Thoracic aorta (tissue), 2 donors: ENCODE measurements at regions not wholly inside any gene's neighbourhood (a gene's known extent, or its start where the extent isn't known, plus 50 kb on each side); places are given as distances from the start of the nearest gene placed in this dataset.

ENCODE experiments used
- ATAC-seq: fragments of 150-250 bp; one replicate; pipeline ENCODE4 v1.8.0; 2017; ENCODE audit warnings: low read depth; ENCODE audit not compliant: insufficient number of reproducible peaks, low FRiP score
- DNase-seq: peaks from one replicate; pipeline ENCODE4 v3.0.0-alpha.2; 2020; ENCODE audit warnings: low spot score
- H3K27ac ChIP-seq, 2 donors: fragments of 200-600 bp; sonication (generic); 1 replicate in 1 of 2; 2 replicates in 1 of 2; pipeline ENCODE4 v1.5.1; 2016; ENCODE audit warnings: mild to moderate bottlenecking in 2 of 2, moderate library complexity in 2 of 2
- H3K27me3 ChIP-seq: fragments of 200-600 bp; sonication (generic); replicated peaks from 2 replicates; pipeline ENCODE4 v1.6.0; 2016; ENCODE audit warnings: mild to moderate bottlenecking; ENCODE audit not compliant: insufficient read depth
- H3K36me3 ChIP-seq: fragments of 200-600 bp; sonication (generic); one replicate; pipeline ENCODE4 v1.5.1; 2016
- H3K4me1 ChIP-seq, 2 donors: fragments of 200-600 bp; sonication (generic); 1 replicate in 1 of 2; 2 replicates in 1 of 2; pipeline versions ENCODE4 v1.5.1 to v1.6.0; 2016; ENCODE audit warnings: low read depth in 2 of 2, mild to moderate bottlenecking in 1 of 2; ENCODE audit not compliant: control insufficient read depth in 1 of 2
- H3K4me3 ChIP-seq: fragments of 200-600 bp; sonication (generic); 2 replicates; pipeline ENCODE4 v1.5.1; 2016; ENCODE audit warnings: mild to moderate bottlenecking
- H3K9me3 ChIP-seq: fragments of 200-600 bp; sonication (generic); 2 replicates; pipeline ENCODE4 v1.5.1; 2016
- TF ChIP-seq, protein P1 (sequence below): fragments of 200-600 bp; sonication (generic); IDR thresholded peaks from one replicate; pipeline ENCODE4 v1.5.1; 2019; ENCODE audit warnings: antibody characterized with exemption

GRCh38 chr17:13761038-13761603 lies 159.4 kb upstream of the HS3ST3A1 start:
- DNase-seq: no peak
- TF ChIP-seq, protein P1, sequence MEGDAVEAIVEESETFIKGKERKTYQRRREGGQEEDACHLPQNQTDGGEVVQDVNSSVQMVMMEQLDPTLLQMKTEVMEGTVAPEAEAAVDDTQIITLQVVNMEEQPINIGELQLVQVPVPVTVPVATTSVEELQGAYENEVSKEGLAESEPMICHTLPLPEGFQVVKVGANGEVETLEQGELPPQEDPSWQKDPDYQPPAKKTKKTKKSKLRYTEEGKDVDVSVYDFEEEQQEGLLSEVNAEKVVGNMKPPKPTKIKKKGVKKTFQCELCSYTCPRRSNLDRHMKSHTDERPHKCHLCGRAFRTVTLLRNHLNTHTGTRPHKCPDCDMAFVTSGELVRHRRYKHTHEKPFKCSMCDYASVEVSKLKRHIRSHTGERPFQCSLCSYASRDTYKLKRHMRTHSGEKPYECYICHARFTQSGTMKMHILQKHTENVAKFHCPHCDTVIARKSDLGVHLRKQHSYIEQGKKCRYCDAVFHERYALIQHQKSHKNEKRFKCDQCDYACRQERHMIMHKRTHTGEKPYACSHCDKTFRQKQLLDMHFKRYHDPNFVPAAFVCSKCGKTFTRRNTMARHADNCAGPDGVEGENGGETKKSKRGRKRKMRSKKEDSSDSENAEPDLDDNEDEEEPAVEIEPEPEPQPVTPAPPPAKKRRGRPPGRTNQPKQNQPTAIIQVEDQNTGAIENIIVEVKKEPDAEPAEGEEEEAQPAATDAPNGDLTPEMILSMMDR: no peak
- no peaks in the 10 kb centered on the region for H3K9me3 ChIP-seq
- no peak overlapping the region for H3K4me3 ChIP-seq
- H3K36me3 ChIP-seq: no peaks in the 10 kb centered on the region
- no peak for ATAC-seq
- no peak overlapping the region for H3K27ac ChIP-seq
- H3K4me1 ChIP-seq: no peaks in the 10 kb centered on the region
- no peaks in the 10 kb centered on the region for H3K27me3 ChIP-seq

GRCh38 chr17:13765701-13766100 lies 164.0 kb upstream of the HS3ST3A1 start:
- H3K36me3 ChIP-seq: no peaks in the 10 kb centered on the region
- TF ChIP-seq, protein P1: no peak
- no peaks in the 10 kb centered on the region for H3K27me3 ChIP-seq
- no peaks in the 10 kb centered on the region for H3K4me1 ChIP-seq
- no peak overlapping the region for H3K4me3 ChIP-seq
- H3K9me3 ChIP-seq: peaks cover 5% of the 10 kb centered on the region
- ATAC-seq: no peak
- DNase-seq: no peak
- H3K27ac ChIP-seq: no peak overlapping the region

GRCh38 chr17:13770702-13771101 lies 169.0 kb upstream of the HS3ST3A1 start:
- Histone ChIP-seq H3K4me3 (no peak overlapping the region), H3K36me3 (no peaks in the 10 kb centered on the region), H3K27me3 (no peaks in the 10 kb centered on the region), H3K4me1 (no peaks in the 10 kb centered on the region), H3K27ac (no peak overlapping the region), H3K9me3 (peaks cover 5% of the 10 kb centered on the region)
- ATAC-seq: no peak
- TF ChIP-seq, protein P1: no peak
- no peak for DNase-seq

GRCh38 chr17:13775450-13775849 lies 173.7 kb upstream of the HS3ST3A1 start:
- no peaks in the 10 kb centered on the region for H3K27me3 ChIP-seq
- H3K4me1 ChIP-seq: no peaks in the 10 kb centered on the region
- DNase-seq: no peak
- H3K9me3 ChIP-seq: no peaks in the 10 kb centered on the region
- TF ChIP-seq, protein P1: no peak
- H3K36me3 ChIP-seq: no peaks in the 10 kb centered on the region
- no peak overlapping the region for H3K27ac ChIP-seq
- ATAC-seq: no peak
- no peak overlapping the region for H3K4me3 ChIP-seq

GRCh38 chr17:13776027-13776551 lies 174.4 kb upstream of the HS3ST3A1 start:
- no peak for ATAC-seq
- no peaks in the 10 kb centered on the region for H3K9me3 ChIP-seq
- no peak overlapping the region for H3K27ac ChIP-seq
- H3K36me3 ChIP-seq: no peaks in the 10 kb centered on the region
- H3K4me3 ChIP-seq: no peak overlapping the region
- no peak for DNase-seq
- H3K4me1 ChIP-seq: no peaks in the 10 kb centered on the region
- TF ChIP-seq, protein P1: no peak
- no peaks in the 10 kb centered on the region for H3K27me3 ChIP-seq
